ENCODE measurements at regions not wholly inside any gene's neighbourhood (a gene's known extent, or its start where the extent isn't known, plus 50 kb on each side); places are given as distances from the start of the nearest gene placed in this dataset.

- TF ChIP-seq, protein P1, sequence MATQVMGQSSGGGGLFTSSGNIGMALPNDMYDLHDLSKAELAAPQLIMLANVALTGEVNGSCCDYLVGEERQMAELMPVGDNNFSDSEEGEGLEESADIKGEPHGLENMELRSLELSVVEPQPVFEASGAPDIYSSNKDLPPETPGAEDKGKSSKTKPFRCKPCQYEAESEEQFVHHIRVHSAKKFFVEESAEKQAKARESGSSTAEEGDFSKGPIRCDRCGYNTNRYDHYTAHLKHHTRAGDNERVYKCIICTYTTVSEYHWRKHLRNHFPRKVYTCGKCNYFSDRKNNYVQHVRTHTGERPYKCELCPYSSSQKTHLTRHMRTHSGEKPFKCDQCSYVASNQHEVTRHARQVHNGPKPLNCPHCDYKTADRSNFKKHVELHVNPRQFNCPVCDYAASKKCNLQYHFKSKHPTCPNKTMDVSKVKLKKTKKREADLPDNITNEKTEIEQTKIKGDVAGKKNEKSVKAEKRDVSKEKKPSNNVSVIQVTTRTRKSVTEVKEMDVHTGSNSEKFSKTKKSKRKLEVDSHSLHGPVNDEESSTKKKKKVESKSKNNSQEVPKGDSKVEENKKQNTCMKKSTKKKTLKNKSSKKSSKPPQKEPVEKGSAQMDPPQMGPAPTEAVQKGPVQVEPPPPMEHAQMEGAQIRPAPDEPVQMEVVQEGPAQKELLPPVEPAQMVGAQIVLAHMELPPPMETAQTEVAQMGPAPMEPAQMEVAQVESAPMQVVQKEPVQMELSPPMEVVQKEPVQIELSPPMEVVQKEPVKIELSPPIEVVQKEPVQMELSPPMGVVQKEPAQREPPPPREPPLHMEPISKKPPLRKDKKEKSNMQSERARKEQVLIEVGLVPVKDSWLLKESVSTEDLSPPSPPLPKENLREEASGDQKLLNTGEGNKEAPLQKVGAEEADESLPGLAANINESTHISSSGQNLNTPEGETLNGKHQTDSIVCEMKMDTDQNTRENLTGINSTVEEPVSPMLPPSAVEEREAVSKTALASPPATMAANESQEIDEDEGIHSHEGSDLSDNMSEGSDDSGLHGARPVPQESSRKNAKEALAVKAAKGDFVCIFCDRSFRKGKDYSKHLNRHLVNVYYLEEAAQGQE (IDR thresholded peaks at IDR 0.05; ENCODE audit: insufficient read depth in 1 of 2, low read depth in 2 of 2, low read length in 2 of 2): no peak
- TF ChIP-seq SIN3A (IDR thresholded peaks at IDR 0.05; ENCODE audit: borderline replicate concordance, insufficient read depth, low read length): no peak
Measured at GRCh38 chr2:53476834-53477233, 290.8 kb upstream of the CHAC2 start.

All from PFSK-1 (cell line).